ENCODE measurements at regions not wholly inside any gene's neighbourhood (a gene's known extent, or its start where the extent isn't known, plus 50 kb on each side); places are given as distances from the start of the nearest gene placed in this dataset.

DNA sequence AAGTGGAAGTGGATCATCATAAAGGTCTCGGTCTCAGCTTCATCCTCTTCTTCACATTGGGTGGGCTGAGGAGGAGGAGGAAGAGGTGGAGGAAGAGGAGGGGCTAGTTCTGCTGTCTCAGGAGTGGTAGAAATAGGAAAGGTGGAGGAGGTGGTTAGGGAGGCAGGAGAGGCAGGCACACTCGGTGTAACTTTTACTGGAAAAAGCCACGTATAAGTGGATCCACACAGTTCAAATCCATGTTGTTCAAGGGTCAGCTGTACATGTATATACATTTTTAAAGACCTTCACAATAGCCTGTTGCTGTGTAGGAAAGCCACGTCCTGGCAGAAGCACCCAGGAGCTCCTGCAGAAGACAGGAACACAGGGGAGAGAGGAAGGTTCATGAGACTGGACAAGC lies 110.3 kb upstream of the RAB12 start:
- TF ChIP-seq, protein P1, sequence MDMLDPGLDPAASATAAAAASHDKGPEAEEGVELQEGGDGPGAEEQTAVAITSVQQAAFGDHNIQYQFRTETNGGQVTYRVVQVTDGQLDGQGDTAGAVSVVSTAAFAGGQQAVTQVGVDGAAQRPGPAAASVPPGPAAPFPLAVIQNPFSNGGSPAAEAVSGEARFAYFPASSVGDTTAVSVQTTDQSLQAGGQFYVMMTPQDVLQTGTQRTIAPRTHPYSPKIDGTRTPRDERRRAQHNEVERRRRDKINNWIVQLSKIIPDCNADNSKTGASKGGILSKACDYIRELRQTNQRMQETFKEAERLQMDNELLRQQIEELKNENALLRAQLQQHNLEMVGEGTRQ (IDR thresholded peaks at IDR 0.05; ENCODE audit: low read depth, low read length): no peak
- TF ChIP-seq, protein P1 (CRISPR knock-in tag; IDR thresholded peaks at IDR 0.05; ENCODE audit: borderline replicate concordance): no peak
- TF ChIP-seq RORA (CRISPR knock-in tag; IDR thresholded peaks at IDR 0.05) (no peak), MYC (CRISPR knock-in tag; IDR thresholded peaks at IDR 0.05; ENCODE audit: borderline replicate concordance) (no peak), JUN (CRISPR knock-in tag; IDR thresholded peaks at IDR 0.05) (no peak), POLR2AphosphoS5 (IDR thresholded peaks at IDR 0.05; ENCODE audit: low read depth, low read length) (no peak), MAZ (IDR thresholded peaks at IDR 0.05; ENCODE audit: borderline replicate concordance, low read depth, low read length) (no peak), MAZ (CRISPR knock-in tag; IDR thresholded peaks at IDR 0.05; ENCODE audit: low read depth) (no peak), CEBPB (IDR thresholded peaks at IDR 0.05; ENCODE audit: borderline replicate concordance, low read depth, low read length) (no peak), ZNF20 (CRISPR knock-in tag; IDR thresholded peaks at IDR 0.05) (no peak), ZNF629 (CRISPR knock-in tag; conservative IDR thresholded peaks at IDR 0.05) (no peak), POLR2A (IDR thresholded peaks at IDR 0.05; ENCODE audit: insufficient read depth in 1 of 2, low read depth in 2 of 2, low read length in 2 of 2) (no peak), TEAD2 (CRISPR knock-in tag; IDR thresholded peaks at IDR 0.05) (no peak)
- TF ChIP-seq, protein P2, sequence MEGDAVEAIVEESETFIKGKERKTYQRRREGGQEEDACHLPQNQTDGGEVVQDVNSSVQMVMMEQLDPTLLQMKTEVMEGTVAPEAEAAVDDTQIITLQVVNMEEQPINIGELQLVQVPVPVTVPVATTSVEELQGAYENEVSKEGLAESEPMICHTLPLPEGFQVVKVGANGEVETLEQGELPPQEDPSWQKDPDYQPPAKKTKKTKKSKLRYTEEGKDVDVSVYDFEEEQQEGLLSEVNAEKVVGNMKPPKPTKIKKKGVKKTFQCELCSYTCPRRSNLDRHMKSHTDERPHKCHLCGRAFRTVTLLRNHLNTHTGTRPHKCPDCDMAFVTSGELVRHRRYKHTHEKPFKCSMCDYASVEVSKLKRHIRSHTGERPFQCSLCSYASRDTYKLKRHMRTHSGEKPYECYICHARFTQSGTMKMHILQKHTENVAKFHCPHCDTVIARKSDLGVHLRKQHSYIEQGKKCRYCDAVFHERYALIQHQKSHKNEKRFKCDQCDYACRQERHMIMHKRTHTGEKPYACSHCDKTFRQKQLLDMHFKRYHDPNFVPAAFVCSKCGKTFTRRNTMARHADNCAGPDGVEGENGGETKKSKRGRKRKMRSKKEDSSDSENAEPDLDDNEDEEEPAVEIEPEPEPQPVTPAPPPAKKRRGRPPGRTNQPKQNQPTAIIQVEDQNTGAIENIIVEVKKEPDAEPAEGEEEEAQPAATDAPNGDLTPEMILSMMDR (CRISPR knock-in tag; IDR thresholded peaks at IDR 0.05): no peak

Measured in HepG2 (cell line).